Effector memory CD4-positive, alpha-beta T cell (primary cell): ENCODE measurements at regions not wholly inside any gene's neighbourhood (a gene's known extent, or its start where the extent isn't known, plus 50 kb on each side); places are given as distances from the start of the nearest gene placed in this dataset.

Source experiments
- DNase-seq, 3 donors: peaks; one replicate each; pipeline ENCODE4 v3.0.0-alpha.2; 2020
- H3K27ac ChIP-seq: 2 replicates; pipeline ENCODE4 v1.7.0; 2013; ENCODE audit warnings: mild to moderate bottlenecking, low read length, moderate library complexity; ENCODE audit not compliant: insufficient read depth, poor library complexity, severe bottlenecking
- H3K27me3 ChIP-seq: replicated peaks from 2 replicates; pipeline ENCODE4 v1.7.0; 2013; ENCODE audit warnings: mild to moderate bottlenecking, low read length; ENCODE audit not compliant: insufficient read depth, control insufficient read depth, poor library complexity, severe bottlenecking
- H3K36me3 ChIP-seq: 2 replicates; pipeline ENCODE4 v1.7.0; 2013; ENCODE audit warnings: mild to moderate bottlenecking, low read length, moderate library complexity; ENCODE audit not compliant: control insufficient read depth, insufficient read depth
- H3K4me1 ChIP-seq: 2 replicates; pipeline ENCODE4 v1.7.0; 2013; ENCODE audit warnings: low read length, mild to moderate bottlenecking; ENCODE audit not compliant: control insufficient read depth, insufficient read depth, poor library complexity, severe bottlenecking
- H3K4me3 ChIP-seq: 2 replicates; pipeline ENCODE4 v1.7.0; 2013; ENCODE audit warnings: low read length, low read depth, mild to moderate bottlenecking; ENCODE audit not compliant: insufficient read depth, poor library complexity, severe bottlenecking
- H3K9me3 ChIP-seq: 2 replicates; pipeline ENCODE4 v1.7.0; 2013; ENCODE audit warnings: mild to moderate bottlenecking, low read length, moderate library complexity; ENCODE audit not compliant: control insufficient read depth

- H3K27me3 ChIP-seq: no peaks in the 10 kb centered on the region
- H3K36me3 ChIP-seq: no peaks in the 10 kb centered on the region
- no peak for DNase-seq
- H3K4me3 ChIP-seq: no peak overlapping the region
- no peaks in the 10 kb centered on the region for H3K9me3 ChIP-seq
- no peaks in the 10 kb centered on the region for H3K4me1 ChIP-seq
- no peak overlapping the region for H3K27ac ChIP-seq
Observed at GRCh38 chr14:71616013-71616412, 316.2 kb upstream of the RGS6 start.

GRCh38 chr14:71618047-71618446 lies 314.2 kb upstream of the RGS6 start:
- Histone ChIP-seq H3K4me1 (no peaks in the 10 kb centered on the region), H3K27me3 (no peaks in the 10 kb centered on the region), H3K36me3 (peaks cover 2% of the 10 kb centered on the region), H3K9me3 (no peaks in the 10 kb centered on the region), H3K27ac (no peak overlapping the region), H3K4me3 (no peak overlapping the region)
- DNase-seq: no peak

GRCh38 chr14:71618716-71619115 lies 313.5 kb upstream of the RGS6 start:
- Histone ChIP-seq H3K9me3 (no peaks in the 10 kb centered on the region), H3K27ac (no peak overlapping the region), H3K4me1 (no peaks in the 10 kb centered on the region), H3K27me3 (no peaks in the 10 kb centered on the region), H3K4me3 (no peak overlapping the region), H3K36me3 (peaks cover 2% of the 10 kb centered on the region)
- no peak for DNase-seq

- H3K27ac ChIP-seq: no peak overlapping the region
- peaks cover 6% of the 10 kb centered on the region for H3K36me3 ChIP-seq
- H3K9me3 ChIP-seq: no peaks in the 10 kb centered on the region
- no peak for DNase-seq
- no peaks in the 10 kb centered on the region for H3K27me3 ChIP-seq
- H3K4me3 ChIP-seq: no peak overlapping the region
- H3K4me1 ChIP-seq: no peaks in the 10 kb centered on the region
Observed at GRCh38 chr14:71619472-71619871, 312.8 kb upstream of the RGS6 start.

GRCh38 chr14:71620401-71620800 lies 311.8 kb upstream of the RGS6 start:
- Histone ChIP-seq H3K27ac (no peak overlapping the region), H3K9me3 (no peaks in the 10 kb centered on the region), H3K4me1 (no peaks in the 10 kb centered on the region), H3K27me3 (no peaks in the 10 kb centered on the region), H3K4me3 (no peak overlapping the region), H3K36me3 (peaks cover 6% of the 10 kb centered on the region)
- no peak for DNase-seq

- H3K4me1 ChIP-seq: no peaks in the 10 kb centered on the region
- H3K4me3 ChIP-seq: no peak overlapping the region
- peaks cover 6% of the 10 kb centered on the region for H3K36me3 ChIP-seq
- DNase-seq: no peak
- no peak overlapping the region for H3K27ac ChIP-seq
- no peaks in the 10 kb centered on the region for H3K9me3 ChIP-seq
- H3K27me3 ChIP-seq: no peaks in the 10 kb centered on the region
Observed at GRCh38 chr14:71621276-71621675, 311.0 kb upstream of the RGS6 start.

- no peak for DNase-seq
- H3K36me3 ChIP-seq: peaks cover 6% of the 10 kb centered on the region
- no peaks in the 10 kb centered on the region for H3K27me3 ChIP-seq
- H3K4me3 ChIP-seq: no peak overlapping the region
- H3K9me3 ChIP-seq: no peaks in the 10 kb centered on the region
- no peak overlapping the region for H3K27ac ChIP-seq
- no peaks in the 10 kb centered on the region for H3K4me1 ChIP-seq
Observed at GRCh38 chr14:71621980-71622605, 310.1 kb upstream of the RGS6 start.

- Histone ChIP-seq H3K27ac (no peak overlapping the region), H3K9me3 (no peaks in the 10 kb centered on the region), H3K4me1 (no peaks in the 10 kb centered on the region), H3K27me3 (no peaks in the 10 kb centered on the region), H3K36me3 (peaks cover 6% of the 10 kb centered on the region), H3K4me3 (no peak overlapping the region)
- no peak for DNase-seq
Observed at GRCh38 chr14:71623939-71624338, 308.3 kb upstream of the RGS6 start.

- no peaks in the 10 kb centered on the region for H3K27me3 ChIP-seq
Observed at GRCh38 chr14:71625175-71625574, 307.1 kb upstream of the RGS6 start.

GRCh38 chr14:71625891-71626701 lies 306.1 kb upstream of the RGS6 start:
- no peak overlapping the region for H3K27ac ChIP-seq

More at GRCh38 chr14:71625175-71625574, 307.1 kb upstream of the RGS6 start:
- Histone ChIP-seq H3K36me3 (peaks cover 6% of the 10 kb centered on the region), H3K4me1 (no peaks in the 10 kb centered on the region), H3K27ac (no peak overlapping the region), H3K9me3 (no peaks in the 10 kb centered on the region), H3K4me3 (no peak overlapping the region)
- no peak for DNase-seq

More at GRCh38 chr14:71625891-71626701, 306.1 kb upstream of the RGS6 start:
- no peaks in the 10 kb centered on the region for H3K9me3 ChIP-seq
- DNase-seq: no peak
- no peaks in the 10 kb centered on the region for H3K27me3 ChIP-seq
- H3K4me1 ChIP-seq: no peaks in the 10 kb centered on the region
- peaks cover 6% of the 10 kb centered on the region for H3K36me3 ChIP-seq
- H3K4me3 ChIP-seq: no peak overlapping the region
